ENCODE measurements at regions not wholly inside any gene's neighbourhood (a gene's known extent, or its start where the extent isn't known, plus 50 kb on each side); places are given as distances from the start of the nearest gene placed in this dataset.

DNA sequence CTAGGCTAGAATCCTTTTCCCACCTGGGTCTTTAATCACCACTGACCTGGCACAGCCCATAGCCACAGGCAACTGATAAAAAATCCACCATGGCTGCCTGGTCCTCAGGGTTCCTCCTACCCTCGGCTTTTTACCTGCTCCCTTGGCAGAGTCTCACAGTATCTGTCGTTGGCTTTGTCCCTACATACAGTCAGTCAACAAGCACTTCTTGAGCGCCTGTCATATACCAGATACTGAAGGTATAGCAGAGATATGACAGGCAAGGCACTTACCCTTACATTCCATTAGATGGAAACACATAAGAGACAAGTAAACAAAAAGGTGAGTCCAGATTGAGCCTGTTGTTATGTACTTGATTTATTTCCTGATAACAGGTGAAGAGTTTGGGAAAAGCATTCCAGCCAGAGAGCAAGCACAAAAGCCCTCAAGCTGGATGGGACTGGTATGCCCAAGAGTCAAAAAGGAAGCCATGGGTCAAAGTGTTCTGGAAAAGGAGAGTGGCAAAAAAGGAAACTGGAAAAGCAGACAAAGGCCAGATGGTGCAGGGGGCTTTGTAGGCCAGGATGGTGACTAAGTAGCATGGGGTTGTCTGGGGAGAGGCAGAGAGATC, 247.0 kb downstream of the CHD9NB start:
- WGBS (ENCODE audit: insufficient coverage): no CpG with 5 or more reads among the region's 3 CpGs
- H3K4me3 ChIP-seq (ENCODE audit: low read length): no peak overlapping the region
- no peaks in the 10 kb centered on the region for H3K27me3 ChIP-seq (ENCODE audit: control insufficient read depth, insufficient read depth, low read length)
- H3K36me3 ChIP-seq (ENCODE audit: control insufficient read depth, insufficient read depth, low read length): no peaks in the 10 kb centered on the region
- H3K9me3 ChIP-seq (replicated peaks; ENCODE audit: control insufficient read depth, low read depth, low read length): peaks cover 2% of the 10 kb centered on the region
- H3K4me1 ChIP-seq (ENCODE audit: control insufficient read depth, insufficient read depth, low read length): no peaks in the 10 kb centered on the region
- no peak overlapping the region for H3K27ac ChIP-seq (ENCODE audit: low read length)
- DNase-seq: no peak

GRCh38 chr16:52800432-52800831, 252.3 kb downstream of the CHD9NB start:
- DNase-seq: no peak
- H3K36me3 ChIP-seq (ENCODE audit: control insufficient read depth, insufficient read depth, low read length): no peaks in the 10 kb centered on the region
- no peaks in the 10 kb centered on the region for H3K9me3 ChIP-seq (replicated peaks; ENCODE audit: control insufficient read depth, low read depth, low read length)
- no peak overlapping the region for H3K27ac ChIP-seq (ENCODE audit: low read length)
- H3K4me3 ChIP-seq (ENCODE audit: low read length): no peak overlapping the region
- WGBS (ENCODE audit: insufficient coverage): 100% methylated on average over 2 of the region's 4 CpGs
- no peaks in the 10 kb centered on the region for H3K4me1 ChIP-seq (ENCODE audit: control insufficient read depth, insufficient read depth, low read length)
- no peaks in the 10 kb centered on the region for H3K27me3 ChIP-seq (ENCODE audit: control insufficient read depth, insufficient read depth, low read length)

- Histone ChIP-seq H3K4me3 (ENCODE audit: low read length) (no peak overlapping the region), H3K36me3 (ENCODE audit: control insufficient read depth, insufficient read depth, low read length) (no peaks in the 10 kb centered on the region), H3K27ac (ENCODE audit: low read length) (no peak overlapping the region), H3K4me1 (ENCODE audit: control insufficient read depth, insufficient read depth, low read length) (no peaks in the 10 kb centered on the region), H3K27me3 (ENCODE audit: control insufficient read depth, insufficient read depth, low read length) (no peaks in the 10 kb centered on the region), H3K9me3 (replicated peaks; ENCODE audit: control insufficient read depth, low read depth, low read length) (no peaks in the 10 kb centered on the region)
- no peak for DNase-seq
- WGBS (ENCODE audit: insufficient coverage): 83% methylated on average over 1 of the region's 2 CpGs
Measured at GRCh38 chr16:52799149-52799548, 252.2 kb upstream of the TOX3 start.

- Histone ChIP-seq H3K27me3 (ENCODE audit: control insufficient read depth, insufficient read depth, low read length) (no peaks in the 10 kb centered on the region), H3K27ac (ENCODE audit: low read length) (no peak overlapping the region), H3K4me3 (ENCODE audit: low read length) (no peak overlapping the region), H3K4me1 (ENCODE audit: control insufficient read depth, insufficient read depth, low read length) (no peaks in the 10 kb centered on the region), H3K9me3 (replicated peaks; ENCODE audit: control insufficient read depth, low read depth, low read length) (no peaks in the 10 kb centered on the region), H3K36me3 (ENCODE audit: control insufficient read depth, insufficient read depth, low read length) (no peaks in the 10 kb centered on the region)
- no peak for DNase-seq
- 86% methylated on average over 1 of the region's 3 CpGs for WGBS (ENCODE audit: insufficient coverage)
Measured at GRCh38 chr16:52787709-52788108, 240.8 kb upstream of the TOX3 start.

GRCh38 chr16:52786091-52786490, 239.1 kb upstream of the TOX3 start:
- Histone ChIP-seq H3K4me1 (ENCODE audit: control insufficient read depth, insufficient read depth, low read length) (no peaks in the 10 kb centered on the region), H3K27me3 (ENCODE audit: control insufficient read depth, insufficient read depth, low read length) (no peaks in the 10 kb centered on the region), H3K4me3 (ENCODE audit: low read length) (no peak overlapping the region), H3K27ac (ENCODE audit: low read length) (no peak overlapping the region), H3K9me3 (replicated peaks; ENCODE audit: control insufficient read depth, low read depth, low read length) (no peaks in the 10 kb centered on the region), H3K36me3 (ENCODE audit: control insufficient read depth, insufficient read depth, low read length) (no peaks in the 10 kb centered on the region)
- no peak for DNase-seq
- 14% methylated on average over 1 of the region's 3 CpGs for WGBS (ENCODE audit: insufficient coverage)

DNA sequence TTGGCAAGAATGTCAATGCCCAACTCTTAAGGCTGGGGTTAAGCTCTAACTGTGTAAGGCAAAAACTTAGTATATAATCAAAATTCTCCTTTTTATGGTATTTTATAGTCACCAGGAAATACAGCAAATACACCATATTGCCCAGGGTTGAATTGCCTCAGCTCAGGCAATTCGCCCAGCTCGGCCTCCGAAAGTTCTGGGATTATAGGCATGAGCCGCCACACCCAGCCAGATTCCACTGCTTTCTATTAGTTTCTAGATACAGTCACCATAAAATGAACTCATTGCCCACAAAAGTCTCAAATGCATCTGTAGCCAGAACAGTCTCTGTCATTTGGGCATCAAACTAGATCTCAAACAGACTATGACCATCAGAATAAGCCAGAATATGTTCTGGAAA, 238.7 kb upstream of the TOX3 start:
- Histone ChIP-seq H3K36me3 (ENCODE audit: control insufficient read depth, insufficient read depth, low read length) (no peaks in the 10 kb centered on the region), H3K9me3 (replicated peaks; ENCODE audit: control insufficient read depth, low read depth, low read length) (no peaks in the 10 kb centered on the region), H3K4me3 (ENCODE audit: low read length) (no peak overlapping the region), H3K27me3 (ENCODE audit: control insufficient read depth, insufficient read depth, low read length) (no peaks in the 10 kb centered on the region), H3K27ac (ENCODE audit: low read length) (no peak overlapping the region), H3K4me1 (ENCODE audit: control insufficient read depth, insufficient read depth, low read length) (no peaks in the 10 kb centered on the region)
- 67% methylated on average over 3 of the region's 4 CpGs for WGBS (ENCODE audit: insufficient coverage)
- no peak for DNase-seq

DNA sequence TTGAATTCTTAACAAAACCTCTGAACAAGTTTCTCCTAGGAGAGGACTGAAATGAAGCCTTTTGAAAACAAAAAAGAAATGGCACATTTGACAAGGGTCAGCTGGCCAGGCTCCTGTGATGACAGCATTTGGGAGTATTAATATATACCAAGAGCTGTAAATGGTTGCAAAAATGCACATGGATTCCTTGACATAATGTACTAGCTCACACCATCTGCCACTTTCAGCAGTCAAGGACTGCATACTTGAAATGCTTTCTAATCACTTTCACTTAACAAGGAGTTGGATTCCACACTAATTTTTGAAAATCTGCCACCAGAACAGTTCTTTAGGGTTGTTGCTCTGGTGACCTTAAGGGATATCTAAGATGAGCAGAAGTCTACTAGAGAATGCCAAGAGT, 236.7 kb upstream of the TOX3 start:
- Histone ChIP-seq H3K27ac (ENCODE audit: low read length) (no peak overlapping the region), H3K4me1 (ENCODE audit: control insufficient read depth, insufficient read depth, low read length) (peaks cover 5% of the 10 kb centered on the region), H3K4me3 (ENCODE audit: low read length) (no peak overlapping the region), H3K36me3 (ENCODE audit: control insufficient read depth, insufficient read depth, low read length) (no peaks in the 10 kb centered on the region), H3K27me3 (ENCODE audit: control insufficient read depth, insufficient read depth, low read length) (no peaks in the 10 kb centered on the region), H3K9me3 (replicated peaks; ENCODE audit: control insufficient read depth, low read depth, low read length) (no peaks in the 10 kb centered on the region)
- DNase-seq: no peak

DNA sequence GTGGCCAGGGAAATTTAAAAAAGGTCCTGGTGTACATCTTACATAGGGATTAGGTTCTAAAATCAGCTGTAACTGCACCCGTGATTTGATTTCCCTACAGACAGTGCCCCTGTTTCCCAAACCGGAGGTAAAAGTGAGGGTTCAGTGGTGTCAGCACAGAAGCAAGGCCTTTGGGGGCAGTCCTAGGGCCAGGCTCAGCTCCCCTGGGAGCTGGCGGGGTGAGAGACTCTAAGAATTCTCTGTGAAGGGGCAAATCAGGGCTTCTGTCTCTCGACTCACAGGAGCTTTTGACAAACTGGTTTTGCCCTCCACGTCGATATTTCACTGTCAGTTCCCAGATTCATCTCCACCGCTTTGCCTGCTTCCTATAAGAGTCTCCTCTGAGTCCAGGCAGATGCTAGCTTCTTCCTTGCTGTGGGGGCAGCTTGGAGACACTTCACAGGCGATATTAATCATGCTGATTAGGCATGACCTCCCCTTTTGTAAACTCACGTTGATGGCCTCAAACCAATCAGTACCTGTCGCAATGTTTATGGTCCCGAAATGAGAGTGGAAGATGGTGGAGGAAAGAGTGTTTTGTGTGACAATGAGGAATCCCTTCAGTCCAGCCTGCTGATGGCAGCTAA, 234.2 kb upstream of the TOX3 start:
- H3K36me3 ChIP-seq (ENCODE audit: control insufficient read depth, insufficient read depth, low read length): no peaks in the 10 kb centered on the region
- no peaks in the 10 kb centered on the region for H3K9me3 ChIP-seq (replicated peaks; ENCODE audit: control insufficient read depth, low read depth, low read length)
- no peak for DNase-seq
- no peak overlapping the region for H3K4me3 ChIP-seq (ENCODE audit: low read length)
- no peak overlapping the region for H3K27ac ChIP-seq (ENCODE audit: low read length)
- H3K27me3 ChIP-seq (ENCODE audit: control insufficient read depth, insufficient read depth, low read length): no peaks in the 10 kb centered on the region
- 77% methylated on average over 8 of the region's 11 CpGs for WGBS (ENCODE audit: insufficient coverage)
- peaks cover 5% of the 10 kb centered on the region for H3K4me1 ChIP-seq (ENCODE audit: control insufficient read depth, insufficient read depth, low read length)

DNA sequence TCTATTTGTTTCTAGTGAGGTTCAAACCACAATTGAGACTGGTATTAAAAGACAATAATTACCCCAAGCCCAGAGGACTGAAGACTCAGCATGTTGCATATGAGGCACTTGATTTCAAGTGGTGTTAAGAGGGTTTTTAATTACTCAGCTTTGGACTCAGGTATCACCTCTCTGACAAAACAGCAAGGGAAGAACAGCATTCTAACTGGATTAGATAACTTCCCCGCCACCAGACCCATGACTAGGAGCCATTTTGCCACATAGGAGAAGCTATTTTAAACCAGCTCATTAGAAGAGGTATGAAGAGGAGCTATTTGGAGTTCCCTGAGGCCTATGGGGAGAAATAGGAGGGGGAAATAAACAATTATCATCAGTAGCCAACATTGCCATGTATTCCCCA, 226.1 kb upstream of the TOX3 start:
- WGBS (ENCODE audit: insufficient coverage): no CpG with 5 or more reads among the region's 1 CpG
- no peak for DNase-seq
- Histone ChIP-seq H3K27ac (ENCODE audit: low read length) (no peak overlapping the region), H3K4me1 (ENCODE audit: control insufficient read depth, insufficient read depth, low read length) (no peaks in the 10 kb centered on the region), H3K4me3 (ENCODE audit: low read length) (no peak overlapping the region), H3K27me3 (ENCODE audit: control insufficient read depth, insufficient read depth, low read length) (no peaks in the 10 kb centered on the region), H3K36me3 (ENCODE audit: control insufficient read depth, insufficient read depth, low read length) (no peaks in the 10 kb centered on the region), H3K9me3 (replicated peaks; ENCODE audit: control insufficient read depth, low read depth, low read length) (no peaks in the 10 kb centered on the region)

GRCh38 chr16:52770828-52771227, 223.9 kb upstream of the TOX3 start:
- WGBS (ENCODE audit: insufficient coverage): no CpG with 5 or more reads among the region's 4 CpGs
- Histone ChIP-seq H3K4me1 (ENCODE audit: control insufficient read depth, insufficient read depth, low read length) (no peaks in the 10 kb centered on the region), H3K9me3 (replicated peaks; ENCODE audit: control insufficient read depth, low read depth, low read length) (no peaks in the 10 kb centered on the region), H3K27ac (ENCODE audit: low read length) (no peak overlapping the region), H3K27me3 (ENCODE audit: control insufficient read depth, insufficient read depth, low read length) (no peaks in the 10 kb centered on the region), H3K4me3 (ENCODE audit: low read length) (no peak overlapping the region), H3K36me3 (ENCODE audit: control insufficient read depth, insufficient read depth, low read length) (no peaks in the 10 kb centered on the region)
- DNase-seq: no peak

DNA sequence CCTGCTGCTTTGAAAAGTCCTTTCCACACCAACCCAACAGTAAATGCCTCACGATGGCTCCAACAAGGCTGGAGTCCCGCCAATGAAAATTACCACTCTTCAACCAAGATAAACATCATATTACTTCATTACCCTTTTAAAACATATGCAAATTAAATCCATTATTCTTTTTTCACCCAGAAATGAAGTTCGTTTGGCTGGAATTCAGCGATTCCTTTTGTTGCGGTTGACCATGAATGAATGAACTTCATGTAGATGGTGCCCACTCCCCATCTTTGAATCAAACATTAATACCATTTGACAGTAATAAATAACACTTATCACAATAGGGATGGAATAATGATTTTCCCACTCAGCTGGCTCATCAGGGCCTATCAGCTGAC, 211.5 kb upstream of the TOX3 start:
- Histone ChIP-seq H3K27me3 (ENCODE audit: control insufficient read depth, insufficient read depth, low read length) (no peaks in the 10 kb centered on the region), H3K27ac (ENCODE audit: low read length) (no peak overlapping the region), H3K36me3 (ENCODE audit: control insufficient read depth, insufficient read depth, low read length) (no peaks in the 10 kb centered on the region), H3K4me3 (ENCODE audit: low read length) (no peak overlapping the region), H3K4me1 (ENCODE audit: control insufficient read depth, insufficient read depth, low read length) (peaks cover 3% of the 10 kb centered on the region), H3K9me3 (replicated peaks; ENCODE audit: control insufficient read depth, low read depth, low read length) (no peaks in the 10 kb centered on the region)
- no peak for DNase-seq
- 90% methylated on average over 2 of the region's 5 CpGs for WGBS (ENCODE audit: insufficient coverage)
